ENCODE measurements at regions not wholly inside any gene's neighbourhood (a gene's known extent, or its start where the extent isn't known, plus 50 kb on each side); places are given as distances from the start of the nearest gene placed in this dataset.
A peak's percentile ranks its signal among the peaks of the same experiment; 100 is the strongest.

DNA sequence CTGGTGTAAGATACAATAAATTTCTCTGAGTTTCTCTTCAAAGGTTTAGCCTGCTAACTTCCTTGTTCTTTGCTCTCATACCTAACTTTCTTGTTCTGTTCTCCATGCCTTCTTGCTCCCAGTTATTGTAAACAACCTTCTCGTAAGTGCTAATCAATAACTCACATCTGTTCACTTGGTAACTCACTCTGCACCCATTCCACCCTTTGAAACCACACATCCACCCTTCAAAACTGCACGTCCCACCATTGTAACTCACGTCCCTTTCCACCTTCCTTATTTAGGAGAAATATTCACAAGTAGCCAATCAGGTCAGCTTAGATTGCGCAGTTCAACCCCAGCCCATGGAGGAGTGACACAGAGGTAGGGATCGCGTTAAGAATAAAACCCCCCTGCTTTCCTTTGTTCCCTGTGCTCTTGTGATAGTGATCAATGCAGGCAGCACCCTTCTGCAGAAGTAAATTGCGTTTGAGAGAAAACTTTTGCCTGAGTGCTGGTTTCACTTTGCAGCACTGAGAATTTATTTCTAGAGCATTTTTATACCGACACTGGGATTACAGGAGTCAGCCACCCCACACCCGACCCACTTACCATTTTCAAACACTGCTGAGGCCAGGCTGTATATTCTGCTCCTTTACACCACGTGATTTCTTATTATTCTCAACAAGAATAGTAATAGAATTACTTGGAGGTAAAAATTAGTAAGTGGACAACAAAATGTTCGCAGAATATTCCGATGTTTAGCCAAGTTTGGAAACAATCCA is 789.2 kb upstream of the RGS18 start (continued):
- TF ChIP-seq MECOM (CRISPR knock-in tag; IDR thresholded peaks at IDR 0.05) (no peak), FOXK2 (conservative IDR thresholded peaks at IDR 0.05 in 1 of 2, IDR thresholded peaks at IDR 0.05 in 1 of 2; ENCODE audit: low read depth in 2 of 2) (0 out of 4 replicates have a peak, but pooled peaks of 1 of the 2 experiments have one; percentile 25), ZNF174 (CRISPR knock-in tag; IDR thresholded peaks at IDR 0.05) (no peak), HDAC1 (IDR thresholded peaks at IDR 0.05) (peak in 1 of 2 experiments; percentile 50; a peak in 2 of 4 replicates), SRF (CRISPR knock-in tag; IDR thresholded peaks at IDR 0.05) (peak in 1 of 2 experiments; percentile 48; a peak in 1 of 4 replicates), ZNF316 (IDR thresholded peaks at IDR 0.05) (no peak), TRIM24 (IDR thresholded peaks at IDR 0.05) (no peak), RCOR1 (IDR thresholded peaks at IDR 0.05; ENCODE audit: borderline replicate concordance in 1 of 2, low read depth in 2 of 2, low read length in 2 of 2) (no peak), PCBP2 (IDR thresholded peaks at IDR 0.05; ENCODE audit: low read depth, low read length, poor library complexity, severe bottlenecking) (no peak), RBM15 (IDR thresholded peaks at IDR 0.05; ENCODE audit: insufficient read depth, low read length) (no peak), BCL6 (CRISPR knock-in tag; IDR thresholded peaks at IDR 0.05) (no peak), MAZ (CRISPR knock-in tag; conservative IDR thresholded peaks at IDR 0.05 in 1 of 2, IDR thresholded peaks at IDR 0.05 in 1 of 2) (0 out of 4 replicates have a peak, but pooled peaks of 1 of the 2 experiments have one; percentile 19), HNRNPLL (IDR thresholded peaks at IDR 0.05; ENCODE audit: low read depth, low read length, poor library complexity, severe bottlenecking) (peak; percentile 87), TGIF2 (CRISPR knock-in tag; IDR thresholded peaks at IDR 0.05) (no peak), NUFIP1 (IDR thresholded peaks at IDR 0.05; ENCODE audit: partially characterized antibody) (no peak)
- TF ChIP-seq, protein P1, sequence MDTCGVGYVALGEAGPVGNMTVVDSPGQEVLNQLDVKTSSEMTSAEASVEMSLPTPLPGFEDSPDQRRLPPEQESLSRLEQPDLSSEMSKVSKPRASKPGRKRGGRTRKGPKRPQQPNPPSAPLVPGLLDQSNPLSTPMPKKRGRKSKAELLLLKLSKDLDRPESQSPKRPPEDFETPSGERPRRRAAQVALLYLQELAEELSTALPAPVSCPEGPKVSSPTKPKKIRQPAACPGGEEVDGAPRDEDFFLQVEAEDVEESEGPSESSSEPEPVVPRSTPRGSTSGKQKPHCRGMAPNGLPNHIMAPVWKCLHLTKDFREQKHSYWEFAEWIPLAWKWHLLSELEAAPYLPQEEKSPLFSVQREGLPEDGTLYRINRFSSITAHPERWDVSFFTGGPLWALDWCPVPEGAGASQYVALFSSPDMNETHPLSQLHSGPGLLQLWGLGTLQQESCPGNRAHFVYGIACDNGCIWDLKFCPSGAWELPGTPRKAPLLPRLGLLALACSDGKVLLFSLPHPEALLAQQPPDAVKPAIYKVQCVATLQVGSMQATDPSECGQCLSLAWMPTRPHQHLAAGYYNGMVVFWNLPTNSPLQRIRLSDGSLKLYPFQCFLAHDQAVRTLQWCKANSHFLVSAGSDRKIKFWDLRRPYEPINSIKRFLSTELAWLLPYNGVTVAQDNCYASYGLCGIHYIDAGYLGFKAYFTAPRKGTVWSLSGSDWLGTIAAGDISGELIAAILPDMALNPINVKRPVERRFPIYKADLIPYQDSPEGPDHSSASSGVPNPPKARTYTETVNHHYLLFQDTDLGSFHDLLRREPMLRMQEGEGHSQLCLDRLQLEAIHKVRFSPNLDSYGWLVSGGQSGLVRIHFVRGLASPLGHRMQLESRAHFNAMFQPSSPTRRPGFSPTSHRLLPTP (IDR thresholded peaks at IDR 0.05; ENCODE audit: borderline replicate concordance, extremely low read depth, insufficient read length): no peak
- TF ChIP-seq, protein P2, sequence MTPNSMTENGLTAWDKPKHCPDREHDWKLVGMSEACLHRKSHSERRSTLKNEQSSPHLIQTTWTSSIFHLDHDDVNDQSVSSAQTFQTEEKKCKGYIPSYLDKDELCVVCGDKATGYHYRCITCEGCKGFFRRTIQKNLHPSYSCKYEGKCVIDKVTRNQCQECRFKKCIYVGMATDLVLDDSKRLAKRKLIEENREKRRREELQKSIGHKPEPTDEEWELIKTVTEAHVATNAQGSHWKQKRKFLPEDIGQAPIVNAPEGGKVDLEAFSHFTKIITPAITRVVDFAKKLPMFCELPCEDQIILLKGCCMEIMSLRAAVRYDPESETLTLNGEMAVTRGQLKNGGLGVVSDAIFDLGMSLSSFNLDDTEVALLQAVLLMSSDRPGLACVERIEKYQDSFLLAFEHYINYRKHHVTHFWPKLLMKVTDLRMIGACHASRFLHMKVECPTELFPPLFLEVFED (CRISPR knock-in tag; conservative IDR thresholded peaks at IDR 0.05): no peak
- TF ChIP-seq, protein P3, sequence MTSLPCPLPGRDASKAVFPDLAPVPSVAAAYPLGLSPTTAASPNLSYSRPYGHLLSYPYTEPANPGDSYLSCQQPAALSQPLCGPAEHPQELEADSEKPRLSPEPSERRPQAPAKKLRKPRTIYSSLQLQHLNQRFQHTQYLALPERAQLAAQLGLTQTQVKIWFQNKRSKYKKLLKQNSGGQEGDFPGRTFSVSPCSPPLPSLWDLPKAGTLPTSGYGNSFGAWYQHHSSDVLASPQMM (CRISPR knock-in tag; IDR thresholded peaks at IDR 0.05): no peak
- TF ChIP-seq, protein P4, sequence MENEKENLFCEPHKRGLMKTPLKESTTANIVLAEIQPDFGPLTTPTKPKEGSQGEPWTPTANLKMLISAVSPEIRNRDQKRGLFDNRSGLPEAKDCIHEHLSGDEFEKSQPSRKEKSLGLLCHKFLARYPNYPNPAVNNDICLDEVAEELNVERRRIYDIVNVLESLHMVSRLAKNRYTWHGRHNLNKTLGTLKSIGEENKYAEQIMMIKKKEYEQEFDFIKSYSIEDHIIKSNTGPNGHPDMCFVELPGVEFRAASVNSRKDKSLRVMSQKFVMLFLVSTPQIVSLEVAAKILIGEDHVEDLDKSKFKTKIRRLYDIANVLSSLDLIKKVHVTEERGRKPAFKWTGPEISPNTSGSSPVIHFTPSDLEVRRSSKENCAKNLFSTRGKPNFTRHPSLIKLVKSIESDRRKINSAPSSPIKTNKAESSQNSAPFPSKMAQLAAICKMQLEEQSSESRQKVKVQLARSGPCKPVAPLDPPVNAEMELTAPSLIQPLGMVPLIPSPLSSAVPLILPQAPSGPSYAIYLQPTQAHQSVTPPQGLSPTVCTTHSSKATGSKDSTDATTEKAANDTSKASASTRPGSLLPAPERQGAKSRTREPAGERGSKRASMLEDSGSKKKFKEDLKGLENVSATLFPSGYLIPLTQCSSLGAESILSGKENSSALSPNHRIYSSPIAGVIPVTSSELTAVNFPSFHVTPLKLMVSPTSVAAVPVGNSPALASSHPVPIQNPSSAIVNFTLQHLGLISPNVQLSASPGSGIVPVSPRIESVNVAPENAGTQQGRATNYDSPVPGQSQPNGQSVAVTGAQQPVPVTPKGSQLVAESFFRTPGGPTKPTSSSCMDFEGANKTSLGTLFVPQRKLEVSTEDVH (IDR thresholded peaks at IDR 0.05; ENCODE audit: low read depth, partially characterized antibody): no peak
